ENCODE measurements at regions not wholly inside any gene's neighbourhood (a gene's known extent, or its start where the extent isn't known, plus 50 kb on each side); places are given as distances from the start of the nearest gene placed in this dataset.
"Not testable (repeated sequence)": the region's sequence is repeated elsewhere in the genome, so short reads cannot be mapped to it uniquely, and the experiment has no call there.

DNA sequence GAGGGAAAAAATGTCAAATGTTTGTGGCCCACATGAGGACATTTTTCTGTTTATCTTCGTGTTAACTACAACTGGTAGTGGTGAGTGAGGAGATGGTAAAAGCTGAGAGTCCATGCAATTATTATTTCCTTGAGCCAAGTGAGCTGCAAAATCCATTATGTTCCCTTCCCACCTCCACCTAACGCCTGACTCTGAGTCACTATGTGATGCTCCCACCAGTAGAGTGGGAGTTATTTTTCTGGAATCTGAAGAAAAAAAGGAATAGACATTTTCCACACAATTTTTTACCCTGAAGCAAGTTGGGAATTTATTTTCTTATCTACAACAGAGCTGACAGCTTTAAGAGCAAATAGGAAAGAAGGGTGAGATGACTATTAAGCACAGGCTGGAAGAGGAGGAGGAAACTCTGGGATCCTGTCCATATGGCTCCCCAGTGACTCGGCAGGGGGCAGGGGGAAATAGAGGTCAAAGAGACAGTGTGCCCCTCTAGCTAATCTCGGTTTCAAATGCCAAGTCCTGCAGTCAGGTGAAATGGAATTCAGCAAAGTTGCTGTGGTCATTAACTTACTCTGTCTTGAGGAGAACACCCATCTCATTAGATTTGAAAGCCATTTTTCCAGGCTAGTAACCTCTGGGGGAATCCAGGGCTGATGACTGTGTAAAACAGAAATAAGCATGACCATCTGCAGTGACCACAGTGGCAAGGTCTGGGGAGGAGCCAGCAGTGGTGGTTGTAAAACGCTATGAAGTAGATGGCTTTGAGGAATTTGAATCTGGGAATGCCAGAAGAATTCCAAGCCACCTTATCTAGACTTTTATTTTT, 463.9 kb downstream of the STK39 start:
- no peaks in the 10 kb centered on the region for H3K4me1 Mint-ChIP-seq (ENCODE audit: low read depth)
- no peaks in the 10 kb centered on the region for H3K9me3 Mint-ChIP-seq
- no peak overlapping the region for H3K4me3 Mint-ChIP-seq (ENCODE audit: low read depth)
- peaks cover 3% of the 10 kb centered on the region for H3K27me3 Mint-ChIP-seq (ENCODE audit: low read depth)
- intact Hi-C loops (cut with micrococcal nuclease): no loop called here
- H3K27ac Mint-ChIP-seq: no peak overlapping the region
- no peak for DNase-seq (ENCODE audit: low spot score)
- no peaks in the 10 kb centered on the region for H3K36me3 Mint-ChIP-seq (ENCODE audit: low read depth)

DNA sequence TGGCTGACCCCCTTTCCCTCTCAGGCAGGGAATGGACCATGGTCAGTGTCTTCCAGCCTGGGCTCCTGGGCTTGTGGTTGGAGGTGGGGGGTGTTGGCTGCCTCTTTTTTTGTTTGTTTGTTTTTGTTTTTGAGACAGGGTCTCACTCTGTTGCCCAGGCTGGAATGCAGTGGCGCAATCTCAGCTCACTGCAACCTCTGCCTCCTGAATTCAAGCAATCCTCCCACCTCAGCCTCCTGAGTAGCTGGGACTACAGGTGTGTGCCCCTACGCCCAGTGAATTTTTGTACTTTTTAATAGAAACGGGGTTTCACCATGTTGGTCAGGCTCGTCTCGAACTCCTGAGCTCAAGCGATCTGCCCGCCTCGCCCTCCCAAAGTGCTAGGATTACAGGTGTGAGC, 465.8 kb downstream of the STK39 start:
- H3K4me1 Mint-ChIP-seq (ENCODE audit: low read depth); DNase-seq (ENCODE audit: low spot score); H3K27ac Mint-ChIP-seq; H3K27me3 Mint-ChIP-seq (ENCODE audit: low read depth); H3K36me3 Mint-ChIP-seq (ENCODE audit: low read depth); intact Hi-C loops (cut with micrococcal nuclease); H3K9me3 Mint-ChIP-seq; H3K4me3 Mint-ChIP-seq (ENCODE audit: low read depth): not testable (repeated sequence)

DNA sequence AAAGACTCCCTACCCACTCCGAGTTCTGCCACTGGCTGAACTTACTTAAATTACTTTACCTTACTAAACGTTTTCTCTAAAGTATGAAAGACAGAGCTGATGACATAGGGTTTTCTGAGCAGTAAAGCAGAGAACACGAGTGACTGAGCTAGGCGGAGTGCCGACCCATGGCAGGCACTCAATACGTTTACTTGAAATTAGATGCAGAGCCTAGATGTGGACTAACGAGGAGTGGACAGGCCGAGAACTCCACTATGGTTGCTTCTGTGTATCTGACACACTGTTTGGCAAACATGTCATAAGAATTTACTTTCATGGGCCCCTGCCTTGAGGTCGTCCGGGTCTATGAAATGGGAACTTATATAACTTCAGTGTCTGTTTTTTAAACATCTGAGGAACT, 471.0 kb downstream of the STK39 start:
- Mint-ChIP-seq H3K4me1 (ENCODE audit: low read depth) (no peaks in the 10 kb centered on the region), H3K27ac (no peak overlapping the region), H3K9me3 (no peaks in the 10 kb centered on the region), H3K36me3 (ENCODE audit: low read depth) (no peaks in the 10 kb centered on the region), H3K4me3 (ENCODE audit: low read depth) (no peak overlapping the region), H3K27me3 (ENCODE audit: low read depth) (peaks cover 3% of the 10 kb centered on the region)
- no peak for DNase-seq (ENCODE audit: low spot score)
- intact Hi-C loops (cut with micrococcal nuclease): no loop called here

DNA sequence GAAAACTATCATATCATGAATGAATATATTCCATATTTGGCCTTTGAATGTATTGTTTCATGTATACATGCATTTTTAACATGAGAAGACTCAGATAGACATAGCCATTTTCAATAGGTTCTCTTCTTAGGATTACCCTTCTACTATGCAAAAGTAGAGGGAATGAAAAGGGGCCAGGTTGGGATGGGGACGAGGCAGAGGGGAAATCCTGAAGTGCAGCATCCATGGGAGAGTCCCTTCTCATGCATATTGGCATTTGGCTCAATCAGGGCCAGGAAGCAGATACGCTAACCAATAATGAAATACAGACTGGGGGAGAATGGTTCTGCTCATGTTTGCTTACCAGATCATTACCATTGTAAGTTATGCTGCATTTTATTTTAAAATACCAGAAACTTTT, 475.8 kb downstream of the STK39 start:
- H3K9me3 Mint-ChIP-seq: no peaks in the 10 kb centered on the region

DNA sequence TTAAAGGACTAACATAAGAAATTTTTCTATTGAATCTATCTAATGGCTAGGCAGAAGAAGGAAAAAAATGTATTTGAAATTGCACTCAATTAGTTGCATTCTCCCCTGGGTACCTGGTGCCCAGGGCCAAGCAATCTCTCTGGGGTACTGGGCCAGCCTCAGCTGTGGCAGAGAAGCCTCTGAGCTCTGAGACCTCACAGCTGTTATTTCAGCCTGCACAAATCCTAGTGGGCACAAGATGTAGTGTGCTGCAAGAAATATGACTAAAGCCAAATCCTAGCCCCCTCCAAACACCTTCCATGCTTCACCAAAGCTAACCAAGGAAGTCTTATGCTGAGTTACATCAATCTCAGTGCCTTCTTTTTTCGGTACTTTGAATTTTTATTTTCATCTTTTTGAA, 478.4 kb downstream of the STK39 start:
- Mint-ChIP-seq H3K36me3 (ENCODE audit: low read depth) (no peaks in the 10 kb centered on the region), H3K27me3 (ENCODE audit: low read depth) (no peaks in the 10 kb centered on the region), H3K9me3 (no peaks in the 10 kb centered on the region), H3K4me3 (ENCODE audit: low read depth) (no peak overlapping the region), H3K27ac (no peak overlapping the region), H3K4me1 (ENCODE audit: low read depth) (no peaks in the 10 kb centered on the region)
- intact Hi-C loops (cut with micrococcal nuclease): no loop called here
- DNase-seq (ENCODE audit: low spot score): no peak

More for the DNA sequence above, 475.8 kb downstream of the STK39 start:
- H3K27ac Mint-ChIP-seq: no peak overlapping the region
- no peaks in the 10 kb centered on the region for H3K4me1 Mint-ChIP-seq (ENCODE audit: low read depth)
- H3K36me3 Mint-ChIP-seq (ENCODE audit: low read depth): no peaks in the 10 kb centered on the region
- H3K27me3 Mint-ChIP-seq (ENCODE audit: low read depth): no peaks in the 10 kb centered on the region
- no peak for DNase-seq (ENCODE audit: low spot score)
- H3K4me3 Mint-ChIP-seq (ENCODE audit: low read depth): no peak overlapping the region
- intact Hi-C loops (cut with micrococcal nuclease): no loop called here

DNA sequence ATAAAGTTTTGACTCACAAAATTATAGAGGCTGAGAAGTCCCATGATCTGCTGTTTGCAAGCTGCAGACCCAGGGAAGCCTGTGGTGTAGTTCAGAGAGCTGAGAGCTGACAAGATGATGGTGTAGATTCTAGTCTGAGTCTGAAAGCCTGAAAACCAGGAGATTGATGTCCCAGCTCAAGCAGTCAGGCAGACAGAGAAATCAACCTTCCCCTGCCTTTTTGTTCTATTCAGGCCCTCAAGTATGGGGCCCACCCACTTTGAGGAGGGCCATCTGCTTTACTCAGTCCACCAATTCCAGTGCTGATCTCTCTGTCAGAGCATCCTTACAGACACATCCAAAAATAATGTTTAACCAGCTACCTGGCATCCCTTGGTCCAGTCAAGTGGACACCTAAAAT, 479.6 kb downstream of the STK39 start:
- no peaks in the 10 kb centered on the region for H3K9me3 Mint-ChIP-seq
- no peak for DNase-seq (ENCODE audit: low spot score)
- intact Hi-C loops (cut with micrococcal nuclease): no loop called here
- no peaks in the 10 kb centered on the region for H3K4me1 Mint-ChIP-seq (ENCODE audit: low read depth)
- no peak overlapping the region for H3K4me3 Mint-ChIP-seq (ENCODE audit: low read depth)
- no peaks in the 10 kb centered on the region for H3K36me3 Mint-ChIP-seq (ENCODE audit: low read depth)
- no peaks in the 10 kb centered on the region for H3K27me3 Mint-ChIP-seq (ENCODE audit: low read depth)
- no peak overlapping the region for H3K27ac Mint-ChIP-seq

DNA sequence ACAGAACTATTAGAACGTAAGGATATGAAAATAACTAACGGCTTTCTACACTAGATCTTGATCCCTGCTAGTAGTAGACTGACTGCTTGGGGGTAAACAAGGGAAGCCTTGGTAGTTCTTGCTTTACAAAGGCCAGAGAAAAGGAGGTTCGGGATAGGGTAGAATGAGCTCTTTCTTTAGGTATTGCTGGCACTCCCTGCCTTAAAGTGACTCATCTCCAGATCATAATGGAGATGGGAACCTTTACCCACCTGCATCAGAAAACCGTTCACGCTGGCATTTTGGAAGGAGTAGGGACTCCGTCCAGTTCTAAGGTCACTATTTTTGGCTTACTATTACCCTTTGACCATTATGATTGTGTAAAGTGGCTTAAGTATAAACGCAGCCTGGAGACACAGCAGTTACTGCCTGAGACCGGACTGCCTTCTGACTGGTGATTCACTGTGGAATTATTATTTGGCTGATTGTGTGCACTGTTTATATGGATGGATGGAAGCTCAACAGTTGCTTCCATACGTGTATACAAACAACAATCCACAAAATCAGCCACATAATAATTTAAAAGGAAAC, 482.5 kb downstream of the STK39 start:
- H3K4me3 Mint-ChIP-seq (ENCODE audit: low read depth): no peak overlapping the region
- no peaks in the 10 kb centered on the region for H3K36me3 Mint-ChIP-seq (ENCODE audit: low read depth)
- intact Hi-C loops (cut with micrococcal nuclease): no loop called here
- no peak for DNase-seq (ENCODE audit: low spot score)
- no peaks in the 10 kb centered on the region for H3K27me3 Mint-ChIP-seq (ENCODE audit: low read depth)
- H3K27ac Mint-ChIP-seq: no peak overlapping the region
- H3K9me3 Mint-ChIP-seq: no peaks in the 10 kb centered on the region
- H3K4me1 Mint-ChIP-seq (ENCODE audit: low read depth): no peaks in the 10 kb centered on the region

DNA sequence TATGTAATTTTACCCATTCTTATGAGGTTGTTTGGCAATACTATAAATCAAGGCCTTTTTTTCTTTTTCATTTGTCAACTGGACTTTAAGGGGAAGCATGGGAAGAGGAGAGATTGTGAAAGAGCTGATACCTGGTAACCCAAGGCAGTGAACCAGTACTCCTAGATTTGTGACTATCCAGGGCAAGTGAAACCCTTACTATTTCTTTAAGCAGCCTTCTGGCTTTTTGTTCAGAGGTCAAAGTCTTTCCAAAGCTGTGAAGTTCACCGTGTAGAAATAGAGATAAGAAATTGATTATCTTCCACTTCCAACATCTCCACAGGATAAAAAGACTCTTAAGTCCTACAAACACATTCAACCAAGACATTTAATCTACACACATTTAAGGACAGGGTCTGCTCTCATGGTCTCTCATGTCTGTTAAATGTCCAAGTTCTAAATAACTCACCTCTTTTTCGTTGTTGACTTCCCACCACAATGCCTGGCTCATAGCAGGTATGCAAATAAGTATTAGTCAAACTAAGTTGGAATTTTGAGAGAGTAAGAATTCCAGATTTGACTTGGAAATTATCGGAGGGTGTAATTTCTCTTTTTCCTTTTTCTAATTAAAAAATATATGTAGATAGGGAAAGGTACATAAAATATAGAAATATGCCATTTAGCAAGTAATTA, 485.8 kb downstream of the STK39 start:
- intact Hi-C loops (cut with micrococcal nuclease): no loop called here
- H3K9me3 Mint-ChIP-seq: no peaks in the 10 kb centered on the region
- DNase-seq (ENCODE audit: low spot score): no peak
- H3K4me1 Mint-ChIP-seq (ENCODE audit: low read depth): no peaks in the 10 kb centered on the region
- no peaks in the 10 kb centered on the region for H3K36me3 Mint-ChIP-seq (ENCODE audit: low read depth)
- no peak overlapping the region for H3K27ac Mint-ChIP-seq
- H3K27me3 Mint-ChIP-seq (ENCODE audit: low read depth): no peaks in the 10 kb centered on the region
- H3K4me3 Mint-ChIP-seq (ENCODE audit: low read depth): no peak overlapping the region

DNA sequence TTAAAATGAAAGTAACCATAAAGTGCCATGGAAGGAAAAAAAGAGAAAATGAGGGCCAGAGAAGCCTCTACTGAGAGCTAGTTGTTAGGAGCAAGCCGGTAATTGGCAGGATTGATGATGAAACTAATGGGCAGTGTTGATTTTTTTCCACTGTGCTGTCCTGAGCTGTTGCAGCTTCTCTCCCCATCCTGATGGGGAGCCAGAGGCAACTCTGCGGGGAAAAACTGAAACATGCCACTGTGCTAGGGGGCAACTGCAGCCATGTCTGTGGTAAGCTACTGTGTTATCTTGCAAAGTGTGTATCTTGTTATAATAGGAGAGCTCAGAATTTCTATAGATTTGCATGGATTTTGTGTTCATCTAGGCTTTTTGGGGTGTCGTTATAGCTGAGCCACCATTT, 487.9 kb downstream of the STK39 start:
- Mint-ChIP-seq H3K4me1 (ENCODE audit: low read depth) (no peaks in the 10 kb centered on the region), H3K27me3 (ENCODE audit: low read depth) (no peaks in the 10 kb centered on the region), H3K36me3 (ENCODE audit: low read depth) (no peaks in the 10 kb centered on the region), H3K27ac (no peak overlapping the region), H3K4me3 (ENCODE audit: low read depth) (no peak overlapping the region), H3K9me3 (no peaks in the 10 kb centered on the region)
- no peak for DNase-seq (ENCODE audit: low spot score)
- intact Hi-C loops (cut with micrococcal nuclease): no loop called here

DNA sequence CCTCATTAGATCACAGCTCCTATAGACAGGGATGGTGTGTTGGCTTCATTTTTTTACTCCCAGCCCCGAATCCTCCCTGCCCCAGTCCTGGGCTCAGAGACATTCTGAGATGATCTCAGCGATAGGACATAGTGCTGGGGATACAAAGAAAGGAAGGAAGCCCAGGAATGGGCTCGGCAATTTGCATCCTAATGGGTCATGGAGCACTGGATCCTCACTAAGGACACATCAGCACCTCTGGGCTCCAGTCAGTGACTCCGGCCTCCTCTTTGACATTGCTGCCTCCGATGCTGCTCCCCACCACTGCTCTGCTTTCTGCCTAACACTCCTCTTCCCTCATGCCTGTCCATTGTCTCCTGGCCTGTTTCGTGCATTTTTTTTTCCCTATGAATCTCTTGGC, 489.1 kb downstream of the STK39 start:
- no peaks in the 10 kb centered on the region for H3K36me3 Mint-ChIP-seq (ENCODE audit: low read depth)
- no peaks in the 10 kb centered on the region for H3K27me3 Mint-ChIP-seq (ENCODE audit: low read depth)
- H3K4me1 Mint-ChIP-seq (ENCODE audit: low read depth): no peaks in the 10 kb centered on the region
- DNase-seq (ENCODE audit: low spot score): no peak
- no peak overlapping the region for H3K4me3 Mint-ChIP-seq (ENCODE audit: low read depth)
- no peak overlapping the region for H3K27ac Mint-ChIP-seq
- intact Hi-C loops (cut with micrococcal nuclease): no loop called here
- H3K9me3 Mint-ChIP-seq: no peaks in the 10 kb centered on the region

DNA sequence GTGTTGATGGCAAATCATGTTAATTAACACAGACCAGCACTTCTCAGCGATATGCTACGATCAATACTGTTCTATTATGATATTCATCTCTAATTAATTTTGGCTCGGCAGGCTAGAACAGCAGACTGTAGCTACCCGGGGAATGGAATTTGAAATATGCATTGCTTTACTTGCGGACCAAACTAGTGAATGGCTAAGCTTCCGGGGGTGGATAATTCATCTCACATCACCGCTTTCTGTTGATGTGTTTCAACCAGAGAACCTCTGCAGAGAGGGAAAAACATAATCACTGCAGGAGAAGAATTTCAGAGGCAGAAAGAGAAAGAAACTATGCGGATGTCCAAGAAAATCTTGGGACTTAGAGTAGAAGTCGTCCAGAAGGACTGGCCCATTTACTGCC, 490.9 kb downstream of the STK39 start:
- Mint-ChIP-seq H3K27me3 (ENCODE audit: low read depth) (no peaks in the 10 kb centered on the region), H3K36me3 (ENCODE audit: low read depth) (no peaks in the 10 kb centered on the region), H3K9me3 (no peaks in the 10 kb centered on the region), H3K4me3 (ENCODE audit: low read depth) (no peak overlapping the region), H3K27ac (no peak overlapping the region), H3K4me1 (ENCODE audit: low read depth) (peaks cover 1% of the 10 kb centered on the region)
- intact Hi-C loops (cut with micrococcal nuclease): no loop called here
- no peak for DNase-seq (ENCODE audit: low spot score)

DNA sequence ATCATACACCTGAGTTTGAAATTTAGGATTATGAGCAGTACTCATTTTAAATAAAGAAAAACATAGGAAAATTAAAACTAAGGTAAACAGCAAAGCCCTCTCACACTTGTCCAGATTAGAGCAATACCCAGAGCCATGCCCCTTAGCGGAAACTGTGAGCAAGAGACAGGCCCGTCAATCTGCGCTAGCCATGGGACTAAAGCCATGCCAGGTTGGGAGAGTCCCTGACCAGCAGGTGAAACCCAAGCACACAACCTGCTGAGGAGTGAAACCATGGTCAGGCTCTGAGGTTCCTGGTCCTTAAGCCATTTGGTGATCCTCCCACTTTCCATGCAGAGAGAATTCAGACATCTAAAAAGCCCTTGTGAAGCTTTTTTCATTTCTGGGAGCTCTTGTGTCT, 494.3 kb downstream of the STK39 start:
- intact Hi-C loops (cut with micrococcal nuclease): no loop called here
- Mint-ChIP-seq H3K4me3 (ENCODE audit: low read depth) (no peak overlapping the region), H3K27ac (no peak overlapping the region), H3K36me3 (ENCODE audit: low read depth) (no peaks in the 10 kb centered on the region), H3K27me3 (ENCODE audit: low read depth) (peaks cover 3% of the 10 kb centered on the region), H3K4me1 (ENCODE audit: low read depth) (peaks cover 1% of the 10 kb centered on the region), H3K9me3 (no peaks in the 10 kb centered on the region)
- no peak for DNase-seq (ENCODE audit: low spot score)

DNA sequence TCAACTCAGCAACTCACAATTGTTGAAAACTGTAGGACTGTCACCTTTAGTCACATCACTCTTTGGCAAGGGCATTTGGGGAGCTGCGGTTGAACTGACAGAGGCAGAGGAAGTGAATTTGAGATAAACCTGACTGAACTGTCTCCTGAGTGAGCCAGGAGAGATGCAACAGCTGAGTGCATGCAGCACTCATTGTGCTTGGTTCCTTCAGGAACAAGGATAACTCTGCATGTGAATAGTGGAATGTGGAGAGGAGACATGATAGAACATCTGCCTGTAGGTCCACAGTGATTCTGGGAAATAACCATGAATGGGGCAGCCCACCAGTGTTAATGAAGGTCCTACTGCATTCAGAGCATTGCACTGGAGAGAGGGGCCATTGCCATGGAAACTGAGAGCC, 494.7 kb downstream of the STK39 start:
- no peaks in the 10 kb centered on the region for H3K9me3 Mint-ChIP-seq
- intact Hi-C loops (cut with micrococcal nuclease): no loop called here

More for the DNA sequence above, 494.7 kb downstream of the STK39 start:
- no peak overlapping the region for H3K27ac Mint-ChIP-seq
- peaks cover 3% of the 10 kb centered on the region for H3K27me3 Mint-ChIP-seq (ENCODE audit: low read depth)
- DNase-seq (ENCODE audit: low spot score): no peak
- H3K36me3 Mint-ChIP-seq (ENCODE audit: low read depth): no peaks in the 10 kb centered on the region
- no peak overlapping the region for H3K4me3 Mint-ChIP-seq (ENCODE audit: low read depth)
- H3K4me1 Mint-ChIP-seq (ENCODE audit: low read depth): peaks cover 1% of the 10 kb centered on the region

Data from activated T-helper 2 cell treated with anti-CD3 and anti-CD28 coated beads, Interferon-gamma antibody, Interleukin-2, Interleukin-4, amounts not matched to agents 10 μg/mL and 5 μg/mL and 100 μg/mL, durations not matched to agents 14 hours and 24 hours and 36 hours (primary cell).